Spleen (tissue), 7 donors: ENCODE measurements at regions not wholly inside any gene's neighbourhood (a gene's known extent, or its start where the extent isn't known, plus 50 kb on each side); places are given as distances from the start of the nearest gene placed in this dataset.
"Not testable (repeated sequence)": the region's sequence is repeated elsewhere in the genome, so short reads cannot be mapped to it uniquely, and the experiment has no call there.

ENCODE experiments used
- CTCF ChIP-seq, 11 experiments: fragments of 200-600 bp in 7 of 11; fragments of 450-650 bp in 4 of 11; sonication (generic) in 4 of 11; IDR thresholded peaks in 8 of 11; conservative IDR thresholded peaks in 3 of 11; 1 replicate in 7 of 11; 2 replicates in 4 of 11; pipeline versions ENCODE4 v1.4.0 to v1.8.0; 2016 to 2021; ENCODE audit warnings: antibody characterized with exemption in 11 of 11, inconsistent platforms in 4 of 11, mild to moderate bottlenecking in 1 of 11
- POLR2A ChIP-seq, 3 donors: fragments of 450-650 bp; IDR thresholded peaks; one replicate each; pipeline ENCODE4 v1.5.1; 2017; ENCODE audit warnings: antibody characterized with exemption in 3 of 3, mild to moderate bottlenecking in 1 of 3
- POLR2AphosphoS5 ChIP-seq, 3 donors: sonication (generic); formaldehyde crosslinking; IDR thresholded peaks; one replicate each; pipeline ENCODE4 v1.5.1; 2017; ENCODE audit warnings: antibody characterized with exemption in 3 of 3
- donor health status: DM: no; HTN: no; CAD: no; lungs with moderate emphysema.
- donor health status: DM: no; HTN: no; CAD: no.
- donor health status: DM: no; HTN: no; CAD: no.

GRCh38 chr7:32732767-32733166, 158.8 kb downstream of the KBTBD2 start:
- not testable (repeated sequence) for TF ChIP-seq POLR2A (IDR thresholded peaks at IDR 0.05); CTCF (IDR thresholded peaks at IDR 0.05 in 8 of 11, conservative IDR thresholded peaks at IDR 0.05 in 3 of 11); POLR2AphosphoS5 (IDR thresholded peaks at IDR 0.05)
